HEK293 (cell line): ENCODE measurements at regions not wholly inside any gene's neighbourhood (a gene's known extent, or its start where the extent isn't known, plus 50 kb on each side); places are given as distances from the start of the nearest gene placed in this dataset.

Source experiments
- CTCF ChIA-PET: fragments of 350-600 bp; formaldehyde crosslinking; extraction: SDS; loops from one replicate; lab custom pipeline; 2021; ENCODE audit warnings: antibody characterized with exemption; lab: Yijun Ruan, JAX
- POLR2A ChIA-PET: fragments of 300-600 bp; formaldehyde crosslinking; extraction: SDS; loops from one replicate; lab custom pipeline; 2020; ENCODE audit warnings: antibody characterized with exemption, inconsistent platforms; lab: Yijun Ruan, JAX
- H3K27ac ChIP-seq: fragments of 200-500 bp; sonication (Bioruptor generic); 2 replicates; pipeline ENCODE4 v1.5.1; 2014; ENCODE audit warnings: low read depth, low read length, control low read depth, inconsistent platforms; ENCODE audit errors: extremely low read depth
- H3K36me3 ChIP-seq, 2 experiments: fragments of 200-500 bp in 1 of 2; sonication (Bioruptor generic) in 1 of 2; 1 replicate in 1 of 2; 2 replicates in 1 of 2; pipeline ENCODE4 v1.5.1; 2014 to 2017; ENCODE audit warnings: inconsistent platforms in 2 of 2, low read length in 2 of 2; ENCODE audit not compliant: control insufficient read depth in 2 of 2, insufficient read depth in 1 of 2
- H3K4me1 ChIP-seq: fragments of 200-500 bp; sonication (Bioruptor generic); 2 replicates; pipeline ENCODE4 v1.5.1; 2014; ENCODE audit warnings: mild to moderate bottlenecking, low read length, inconsistent platforms; ENCODE audit not compliant: control insufficient read depth, insufficient read depth
- H3K4me3 ChIP-seq: 2 replicates; pipeline ENCODE4 v1.5.1; 2011; ENCODE audit warnings: low read depth, mild to moderate bottlenecking, control low read depth, low read length, moderate library complexity
- H3K9me3 ChIP-seq: fragments of 200-500 bp; sonication (Bioruptor generic); 2 replicates; pipeline ENCODE4 v1.5.1; 2014; ENCODE audit warnings: low read depth, low read length, inconsistent platforms; ENCODE audit not compliant: control insufficient read depth, insufficient read depth
- FEZF1 ChIP-seq: fragments of 450-650 bp; formaldehyde crosslinking; IDR thresholded peaks from 2 replicates; pipeline ENCODE4 v1.5.1; 2016; ENCODE audit warnings: missing biosample characterization, missing genetic modification characterization
- GLI2 ChIP-seq: fragments of 450-650 bp; formaldehyde crosslinking; IDR thresholded peaks from 2 replicates; pipeline ENCODE4; 2017; ENCODE audit warnings: missing biosample characterization, missing genetic modification characterization, low read depth, borderline replicate concordance
- IKZF3 ChIP-seq: fragments of 450-650 bp; IDR thresholded peaks from 2 replicates; pipeline ENCODE4 v1.5.0; 2018; ENCODE audit warnings: missing biosample characterization, mild to moderate bottlenecking, missing genetic modification characterization, moderate library complexity
- KLF9 ChIP-seq: fragments of 450-650 bp; formaldehyde crosslinking; IDR thresholded peaks from 2 replicates; pipeline ENCODE4 v1.5.1; 2016; ENCODE audit warnings: missing biosample characterization, missing genetic modification characterization, low read depth
- OSR2 ChIP-seq: fragments of 450-650 bp; formaldehyde crosslinking; IDR thresholded peaks from 2 replicates; pipeline ENCODE4 v1.5.1; 2016; ENCODE audit warnings: missing biosample characterization, missing genetic modification characterization
- SALL2 ChIP-seq: fragments of 450-650 bp; formaldehyde crosslinking; IDR thresholded peaks from 2 replicates; pipeline ENCODE4 v1.5.0; 2017; ENCODE audit warnings: missing biosample characterization, mild to moderate bottlenecking, missing genetic modification characterization, borderline replicate concordance
- ZBTB7A ChIP-seq: fragments of 450-650 bp; formaldehyde crosslinking; IDR thresholded peaks from 2 replicates; pipeline ENCODE4 v1.5.1; 2016; ENCODE audit warnings: low read depth, missing biosample characterization, missing genetic modification characterization
- ZFP69B ChIP-seq: fragments of 450-650 bp; formaldehyde crosslinking; IDR thresholded peaks from 2 replicates; pipeline ENCODE4 v1.5.1; 2016; ENCODE audit warnings: missing biosample characterization, missing genetic modification characterization
- ZNF132 ChIP-seq: fragments of 450-650 bp; formaldehyde crosslinking; IDR thresholded peaks from 2 replicates; pipeline ENCODE4 v1.5.1; 2017; ENCODE audit warnings: missing biosample characterization, missing genetic modification characterization, borderline replicate concordance
- ZNF18 ChIP-seq: fragments of 450-650 bp; formaldehyde crosslinking; IDR thresholded peaks from 2 replicates; pipeline ENCODE4 v1.5.1; 2016; ENCODE audit warnings: missing biosample characterization, missing genetic modification characterization
- ZNF2 ChIP-seq: fragments of 450-650 bp; formaldehyde crosslinking; IDR thresholded peaks from 2 replicates; pipeline ENCODE4 v1.5.1; 2016; ENCODE audit warnings: missing biosample characterization, missing genetic modification characterization
- ZNF202 ChIP-seq: fragments of 450-650 bp; formaldehyde crosslinking; IDR thresholded peaks from 2 replicates; pipeline ENCODE4 v1.5.1; 2016; ENCODE audit warnings: missing biosample characterization, missing genetic modification characterization, borderline replicate concordance
- ZNF398 ChIP-seq: fragments of 450-650 bp; formaldehyde crosslinking; IDR thresholded peaks from 2 replicates; pipeline ENCODE4 v1.5.1; 2017; ENCODE audit warnings: missing biosample characterization, missing genetic modification characterization
- ZNF530 ChIP-seq: fragments of 450-650 bp; formaldehyde crosslinking; IDR thresholded peaks from 2 replicates; pipeline ENCODE4 v1.5.1; 2016; ENCODE audit warnings: low read depth, missing biosample characterization, missing genetic modification characterization
- ZNF561 ChIP-seq: fragments of 450-650 bp; IDR thresholded peaks from 2 replicates; pipeline ENCODE4 v1.5.1; 2018; ENCODE audit warnings: missing biosample characterization, missing genetic modification characterization, borderline replicate concordance
- ZNF585B ChIP-seq: fragments of 450-650 bp; formaldehyde crosslinking; IDR thresholded peaks from 2 replicates; pipeline ENCODE4 v1.5.1; 2016; ENCODE audit warnings: missing biosample characterization, missing genetic modification characterization
- ZNF776 ChIP-seq: fragments of 450-650 bp; formaldehyde crosslinking; IDR thresholded peaks from 2 replicates; pipeline ENCODE4 v1.5.0; 2017; ENCODE audit warnings: missing biosample characterization, missing genetic modification characterization, borderline replicate concordance
- TF ChIP-seq, protein P1 (sequence below): fragments of 450-650 bp; formaldehyde crosslinking; IDR thresholded peaks from 2 replicates; pipeline ENCODE4 v1.5.1; 2016; ENCODE audit warnings: missing biosample characterization, missing genetic modification characterization
- TF ChIP-seq, protein P2 (sequence below): fragments of 450-650 bp; formaldehyde crosslinking; IDR thresholded peaks from 2 replicates; pipeline ENCODE4 v1.5.1; 2016; ENCODE audit warnings: missing biosample characterization, missing genetic modification characterization

DNA sequence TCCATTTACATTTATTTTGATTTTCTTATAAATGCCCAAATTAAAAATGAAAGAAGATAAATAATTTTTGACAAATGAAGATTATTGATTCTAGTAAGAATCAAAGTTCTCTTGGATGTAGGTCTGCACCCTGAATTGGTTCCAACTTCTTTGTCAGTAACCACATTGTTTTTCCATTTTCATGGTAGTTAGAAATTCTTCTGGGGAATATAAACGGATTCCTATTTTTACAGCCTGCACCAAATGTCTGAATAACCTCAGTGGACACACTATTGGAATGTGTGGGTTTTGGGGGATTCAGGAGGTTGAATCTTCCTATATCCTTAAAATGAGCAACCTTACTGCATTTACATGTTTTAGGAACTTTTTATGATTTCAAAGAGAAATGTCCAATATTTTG lies 1085.3 kb upstream of the MAP3K7 start:
- ChIA-PET POLR2A (no interaction called here), CTCF (no interaction called here)
- Histone ChIP-seq H3K4me1 (no peaks in the 10 kb centered on the region), H3K9me3 (no peaks in the 10 kb centered on the region), H3K4me3 (no peak overlapping the region), H3K27ac (no peak overlapping the region), H3K36me3 (no peaks in the 10 kb centered on the region)
- TF ChIP-seq ZNF18 (tag by site-specific recombination) (no peak), ZNF530 (tag by site-specific recombination) (no peak), FEZF1 (tag by site-specific recombination) (no peak), ZFP69B (tag by site-specific recombination) (no peak), ZNF202 (tag by site-specific recombination) (no peak), SALL2 (tag by site-specific recombination) (no peak), ZBTB7A (no peak), ZNF561 (tag by site-specific recombination) (no peak), ZNF132 (tag by site-specific recombination) (no peak), IKZF3 (no peak), GLI2 (tag by site-specific recombination) (no peak), ZNF398 (tag by site-specific recombination) (no peak), ZNF2 (tag by site-specific recombination) (no peak), OSR2 (no peak), ZNF585B (tag by site-specific recombination) (no peak), KLF9 (tag by site-specific recombination) (no peak), ZNF776 (tag by site-specific recombination) (no peak)
- TF ChIP-seq, protein P1, sequence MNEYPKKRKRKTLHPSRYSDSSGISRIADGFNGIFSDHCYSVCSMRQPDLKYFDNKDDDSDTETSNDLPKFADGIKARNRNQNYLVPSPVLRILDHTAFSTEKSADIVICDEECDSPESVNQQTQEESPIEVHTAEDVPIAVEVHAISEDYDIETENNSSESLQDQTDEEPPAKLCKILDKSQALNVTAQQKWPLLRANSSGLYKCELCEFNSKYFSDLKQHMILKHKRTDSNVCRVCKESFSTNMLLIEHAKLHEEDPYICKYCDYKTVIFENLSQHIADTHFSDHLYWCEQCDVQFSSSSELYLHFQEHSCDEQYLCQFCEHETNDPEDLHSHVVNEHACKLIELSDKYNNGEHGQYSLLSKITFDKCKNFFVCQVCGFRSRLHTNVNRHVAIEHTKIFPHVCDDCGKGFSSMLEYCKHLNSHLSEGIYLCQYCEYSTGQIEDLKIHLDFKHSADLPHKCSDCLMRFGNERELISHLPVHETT = no peak
- TF ChIP-seq, protein P2, sequence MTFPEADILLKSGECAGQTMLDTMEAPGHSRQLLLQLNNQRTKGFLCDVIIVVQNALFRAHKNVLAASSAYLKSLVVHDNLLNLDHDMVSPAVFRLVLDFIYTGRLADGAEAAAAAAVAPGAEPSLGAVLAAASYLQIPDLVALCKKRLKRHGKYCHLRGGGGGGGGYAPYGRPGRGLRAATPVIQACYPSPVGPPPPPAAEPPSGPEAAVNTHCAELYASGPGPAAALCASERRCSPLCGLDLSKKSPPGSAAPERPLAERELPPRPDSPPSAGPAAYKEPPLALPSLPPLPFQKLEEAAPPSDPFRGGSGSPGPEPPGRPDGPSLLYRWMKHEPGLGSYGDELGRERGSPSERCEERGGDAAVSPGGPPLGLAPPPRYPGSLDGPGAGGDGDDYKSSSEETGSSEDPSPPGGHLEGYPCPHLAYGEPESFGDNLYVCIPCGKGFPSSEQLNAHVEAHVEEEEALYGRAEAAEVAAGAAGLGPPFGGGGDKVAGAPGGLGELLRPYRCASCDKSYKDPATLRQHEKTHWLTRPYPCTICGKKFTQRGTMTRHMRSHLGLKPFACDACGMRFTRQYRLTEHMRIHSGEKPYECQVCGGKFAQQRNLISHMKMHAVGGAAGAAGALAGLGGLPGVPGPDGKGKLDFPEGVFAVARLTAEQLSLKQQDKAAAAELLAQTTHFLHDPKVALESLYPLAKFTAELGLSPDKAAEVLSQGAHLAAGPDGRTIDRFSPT (tag by site-specific recombination) = no peak

- no peak for TF ChIP-seq ZNF202 (tag by site-specific recombination)
- TF ChIP-seq, all 188 proteins: peak for 0
- Histone ChIP-seq H3K4me3 (no peak overlapping the region), H3K4me1 (no peaks in the 10 kb centered on the region), H3K36me3 (no peaks in the 10 kb centered on the region), H3K27ac (no peak overlapping the region), H3K9me3 (no peaks in the 10 kb centered on the region)
- ChIA-PET POLR2A (no interaction called here), CTCF (no interaction called here)
Measured at GRCh38 chr6:91669871-91670268, 1083.0 kb upstream of the MAP3K7 start.
